T-helper 22 cell (primary cell): ENCODE measurements at regions not wholly inside any gene's neighbourhood (a gene's known extent, or its start where the extent isn't known, plus 50 kb on each side); places are given as distances from the start of the nearest gene placed in this dataset.

Source experiments
- DNase-seq: peaks from one replicate; pipeline ENCODE4 v3.0.0-alpha.2; 2020; ENCODE audit warnings: low read depth

- no peak for DNase-seq
Observed at GRCh38 chr10:78944723-78945312, 123.9 kb upstream of the ZMIZ1 start.

GRCh38 chr10:78945838-78946237 is 122.9 kb upstream of the ZMIZ1 start:
- no peak for DNase-seq

- no peak for DNase-seq
Observed at GRCh38 chr10:78947226-78947625, 121.5 kb upstream of the ZMIZ1 start.

GRCh38 chr10:78947733-78948132 is 121.0 kb upstream of the ZMIZ1 start:
- DNase-seq: no peak

GRCh38 chr10:78948621-78949030 is 120.1 kb upstream of the ZMIZ1 start:
- no peak for DNase-seq

- DNase-seq: no peak
Observed at GRCh38 chr10:78950656-78951587, 117.8 kb upstream of the ZMIZ1 start.

GRCh38 chr10:78952030-78952429 is 116.7 kb upstream of the ZMIZ1 start:
- no peak for DNase-seq

GRCh38 chr10:78952686-78953085 is 116.1 kb upstream of the ZMIZ1 start:
- no peak for DNase-seq

GRCh38 chr10:78953113-78953798 is 115.5 kb upstream of the ZMIZ1 start:
- no peak for DNase-seq

- DNase-seq: no peak
Observed at GRCh38 chr10:78953799-78954297, 114.9 kb upstream of the ZMIZ1 start.

- DNase-seq: no peak
Observed at GRCh38 chr10:78954689-78955088, 114.1 kb upstream of the ZMIZ1 start.

GRCh38 chr10:78955206-78955605 is 113.6 kb upstream of the ZMIZ1 start:
- DNase-seq: no peak

GRCh38 chr10:78956391-78956790 is 112.4 kb upstream of the ZMIZ1 start:
- no peak for DNase-seq

GRCh38 chr10:78957471-78958039 is 111.2 kb upstream of the ZMIZ1 start:
- DNase-seq: no peak

GRCh38 chr10:78959217-78959923 is 109.4 kb upstream of the ZMIZ1 start:
- DNase-seq: no peak

GRCh38 chr10:78959924-78960285 is 108.9 kb upstream of the ZMIZ1 start:
- DNase-seq: no peak

GRCh38 chr10:78960316-78960800 is 108.4 kb upstream of the ZMIZ1 start:
- no peak for DNase-seq

- DNase-seq: no peak
Observed at GRCh38 chr10:78961760-78962159, 107.0 kb upstream of the ZMIZ1 start.

GRCh38 chr10:78963074-78964034 is 105.4 kb upstream of the ZMIZ1 start:
- DNase-seq: no peak

- no peak for DNase-seq
Observed at GRCh38 chr10:78964274-78964951, 104.4 kb upstream of the ZMIZ1 start.
